GM12891 (cell line): ENCODE measurements at regions not wholly inside any gene's neighbourhood (a gene's known extent, or its start where the extent isn't known, plus 50 kb on each side); places are given as distances from the start of the nearest gene placed in this dataset.

Source experiments
- DNase-seq: peaks from one replicate; pipeline ENCODE4 v3.0.0; 2011; ENCODE audit warnings: low spot score; ENCODE audit not compliant: insufficient read length
- FAIRE-seq: peaks from 2 replicates; lab custom pipeline; 2011; peaks lifted over from hg19 to GRCh38; lab: Jason Lieb, UNC
- PAX5 ChIP-seq: IDR thresholded peaks from 2 replicates; pipeline ENCODE4 v1.6.1; 2011; ENCODE audit warnings: low read length, moderate library complexity, mild to moderate bottlenecking; ENCODE audit not compliant: insufficient read depth, severe bottlenecking
- POLR2A ChIP-seq: IDR thresholded peaks from 2 replicates; pipeline ENCODE4 v1.6.1; 2011; ENCODE audit warnings: low read depth, low read length, control low read depth
- POLR2AphosphoS5 ChIP-seq: IDR thresholded peaks from 2 replicates; pipeline ENCODE4 v1.6.1; 2011; ENCODE audit warnings: low read depth, low read length, control low read depth
- POU2F2 ChIP-seq: IDR thresholded peaks from 2 replicates; pipeline ENCODE4 v1.6.1; 2011; ENCODE audit warnings: low read depth, mild to moderate bottlenecking, control low read depth, low read length, moderate library complexity
- SPI1 ChIP-seq: IDR thresholded peaks from 2 replicates; pipeline ENCODE4 v1.6.1; 2011; ENCODE audit warnings: low read depth, low read length, control low read depth
- TAF1 ChIP-seq: IDR thresholded peaks from 2 replicates; pipeline ENCODE4 v1.6.1; 2011; ENCODE audit warnings: low read depth, low read length, control low read depth

DNA sequence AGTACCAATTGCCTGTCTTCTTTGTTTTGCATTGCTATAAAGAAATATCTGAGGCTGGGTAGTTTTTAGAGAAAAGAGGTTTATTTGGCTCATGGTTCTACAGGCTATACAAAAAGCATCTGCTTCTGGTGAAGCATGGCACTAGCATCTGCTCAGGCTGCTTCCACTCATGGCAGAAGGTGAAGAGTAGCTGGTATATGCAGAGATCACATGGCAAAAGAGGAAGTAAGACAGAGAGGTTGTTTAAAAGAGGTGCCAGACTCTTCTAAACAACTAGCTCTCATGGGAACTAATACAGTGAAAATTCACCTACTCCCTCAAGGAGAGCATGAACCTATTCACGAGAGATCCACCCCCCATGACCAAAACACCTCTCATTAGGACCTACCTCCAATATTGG, 56.7 kb upstream of the GUCA2B start:
- FAIRE-seq (no peak), DNase-seq (no peak)
- TF ChIP-seq SPI1 (no peak), POLR2AphosphoS5 (no peak), TAF1 (no peak), PAX5 (no peak), POLR2A (no peak), POU2F2 (no peak)

GRCh38 chr1:42089246-42089645, 64.0 kb upstream of the GUCA2B start:
- TF ChIP-seq POLR2AphosphoS5 (no peak), POLR2A (no peak), TAF1 (no peak), POU2F2 (no peak), SPI1 (no peak), PAX5 (no peak)
- no peak for FAIRE-seq
- no peak for DNase-seq

DNA sequence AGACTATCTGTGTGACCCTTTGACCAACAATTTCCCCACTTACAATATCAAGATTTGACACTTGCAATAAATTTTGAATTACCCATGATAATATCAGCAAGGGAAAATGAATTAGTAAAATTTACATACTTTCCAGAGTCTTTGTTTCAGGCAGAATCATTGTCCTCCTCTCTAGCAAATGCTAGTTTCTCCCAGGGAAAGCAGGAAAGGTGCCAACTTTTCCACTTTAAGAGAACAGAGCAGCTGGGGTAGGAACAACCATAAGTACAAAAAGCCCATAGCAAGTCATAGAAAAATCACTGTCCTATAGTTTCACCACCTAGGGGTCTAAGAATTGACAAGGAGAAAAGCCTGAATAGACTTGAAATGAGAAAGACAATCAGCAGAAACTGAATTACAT, 67.1 kb upstream of the GUCA2B start:
- DNase-seq (no peak), FAIRE-seq (no peak)
- TF ChIP-seq POU2F2 (no peak), TAF1 (no peak), POLR2A (no peak), SPI1 (no peak), PAX5 (no peak), POLR2AphosphoS5 (no peak)

DNA sequence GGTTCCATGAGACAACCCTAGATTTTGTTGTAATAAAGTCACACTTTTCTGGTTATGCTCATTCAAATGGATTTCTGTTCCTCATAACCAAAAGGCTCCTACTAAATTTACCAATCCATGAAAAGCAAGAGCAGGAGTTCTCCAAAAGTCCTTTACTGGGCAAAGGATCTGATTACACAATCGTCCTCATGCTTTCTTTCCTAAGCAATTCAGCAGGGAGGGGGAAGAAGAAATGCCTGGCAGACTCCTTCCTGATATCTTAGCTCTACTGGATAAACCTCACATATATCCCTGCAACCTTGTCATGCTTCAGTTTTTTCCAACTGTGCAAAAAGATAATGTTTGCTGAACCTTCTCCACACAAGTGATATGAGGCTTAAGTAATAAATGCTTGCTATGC, 67.6 kb upstream of the GUCA2B start:
- DNase-seq (no peak), FAIRE-seq (no peak)
- TF ChIP-seq POLR2A (no peak), PAX5 (no peak), POLR2AphosphoS5 (no peak), POU2F2 (no peak), TAF1 (no peak), SPI1 (no peak)

- no peak for TF ChIP-seq PAX5
- no peak for TF ChIP-seq POLR2AphosphoS5
- no peak for TF ChIP-seq SPI1
- TF ChIP-seq TAF1: no peak
- TF ChIP-seq POLR2A: no peak
- no peak for TF ChIP-seq POU2F2
- no peak for DNase-seq
- FAIRE-seq: no peak
Measured at GRCh38 chr1:42081475-42081874, 71.7 kb upstream of the GUCA2B start.

DNA sequence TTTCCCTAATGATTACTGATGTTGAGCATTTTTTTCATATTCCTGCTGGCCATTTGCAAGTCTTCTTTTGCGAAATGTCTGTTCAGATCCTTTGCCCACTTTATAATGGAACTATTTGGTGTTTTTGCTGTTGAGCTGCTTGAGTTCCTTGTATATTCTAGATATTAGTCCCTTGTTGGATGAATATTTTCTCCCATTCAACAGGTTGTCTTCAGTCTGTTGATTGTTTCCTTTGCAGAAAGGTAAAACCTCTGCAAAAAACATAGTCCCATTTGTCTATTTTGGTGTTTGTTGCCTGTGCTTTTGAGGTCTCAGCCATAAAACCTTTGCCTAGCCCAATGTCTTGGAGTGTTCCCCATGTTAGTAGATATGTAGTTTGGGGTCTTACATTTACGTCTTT, 78.0 kb upstream of the GUCA2B start:
- TF ChIP-seq POU2F2: no peak
- TF ChIP-seq SPI1: no peak
- TF ChIP-seq PAX5: no peak
- TF ChIP-seq POLR2A: no peak
- no peak for TF ChIP-seq POLR2AphosphoS5
- TF ChIP-seq TAF1: no peak
- FAIRE-seq: no peak
- DNase-seq: no peak

DNA sequence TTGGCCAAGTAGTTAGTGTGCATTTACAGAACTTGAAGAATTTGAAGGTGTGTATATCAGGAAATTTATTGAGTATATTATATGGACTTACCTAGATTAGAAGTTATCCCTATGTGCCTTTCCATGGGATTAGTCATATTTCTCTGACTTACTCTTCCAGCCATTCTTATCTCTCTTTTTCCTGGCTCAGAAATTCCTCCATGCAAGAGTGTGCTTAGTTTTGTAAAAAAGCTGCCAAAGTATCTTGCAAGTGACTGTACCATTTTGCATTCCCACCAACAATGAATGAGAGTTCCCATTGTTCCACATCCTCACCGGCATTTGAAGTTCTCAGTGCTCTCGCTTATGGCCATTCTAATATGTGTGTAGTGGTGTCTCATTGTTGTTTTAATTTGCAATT, 82.2 kb upstream of the GUCA2B start:
- DNase-seq (no peak), FAIRE-seq (no peak)
- no peak for TF ChIP-seq SPI1
- TF ChIP-seq PAX5: no peak
- no peak for TF ChIP-seq POLR2A
- no peak for TF ChIP-seq TAF1
- no peak for TF ChIP-seq POLR2AphosphoS5
- no peak for TF ChIP-seq POU2F2

DNA sequence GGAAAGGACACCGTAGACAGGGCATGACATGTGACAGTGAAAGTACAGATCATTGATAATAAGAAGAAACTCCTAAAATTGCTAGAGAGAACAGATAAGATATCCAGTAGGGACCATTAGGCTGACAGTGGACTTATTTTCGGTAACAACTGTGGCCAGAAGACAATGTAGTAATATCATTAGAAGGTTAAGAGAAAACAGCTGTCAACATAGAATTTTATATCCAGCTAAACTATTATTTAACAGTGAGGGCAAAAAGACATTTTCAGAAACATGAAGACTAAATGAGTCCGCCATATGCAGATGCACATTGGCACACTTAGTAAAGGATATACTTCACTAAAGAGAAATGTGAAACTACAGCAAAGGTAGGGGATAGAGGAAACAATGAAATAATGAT, 95.4 kb upstream of the GUCA2B start:
- no peak for DNase-seq

GRCh38 chr1:42056460-42056859, 96.8 kb upstream of the GUCA2B start:
- FAIRE-seq: no peak
- DNase-seq: no peak
- no peak for TF ChIP-seq POLR2A
- TF ChIP-seq PAX5: no peak
- TF ChIP-seq POLR2AphosphoS5: no peak
- no peak for TF ChIP-seq TAF1
- TF ChIP-seq POU2F2: no peak
- no peak for TF ChIP-seq SPI1

More for the DNA sequence above, 95.4 kb upstream of the GUCA2B start:
- TF ChIP-seq SPI1 (no peak), PAX5 (no peak), POU2F2 (no peak), TAF1 (no peak), POLR2A (no peak), POLR2AphosphoS5 (no peak)
- no peak for FAIRE-seq

DNA sequence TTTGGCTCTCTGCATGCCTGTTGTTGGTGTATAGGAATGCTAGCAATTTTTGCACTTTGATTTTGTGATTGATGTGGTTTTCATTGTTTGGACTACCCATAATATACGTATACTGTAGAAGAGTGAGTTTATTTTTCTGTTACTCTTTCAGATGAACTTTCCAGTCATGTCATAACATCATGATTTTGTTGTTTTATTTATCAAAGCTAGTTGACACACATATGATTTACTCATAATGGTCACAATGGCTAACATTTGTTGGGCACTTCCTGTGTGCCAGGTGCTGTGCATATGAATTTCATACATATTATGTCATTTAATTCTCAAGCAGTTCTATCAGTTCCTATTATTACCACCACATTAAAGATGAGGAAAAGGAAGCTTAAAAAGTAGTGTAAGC, 98.1 kb upstream of the GUCA2B start:
- DNase-seq (no peak), FAIRE-seq (no peak)
- TF ChIP-seq PAX5: no peak
- no peak for TF ChIP-seq POLR2AphosphoS5
- TF ChIP-seq POLR2A: no peak
- no peak for TF ChIP-seq TAF1
- no peak for TF ChIP-seq SPI1
- TF ChIP-seq POU2F2: no peak
